HCT116 (cell line): ENCODE measurements at regions not wholly inside any gene's neighbourhood (a gene's known extent, or its start where the extent isn't known, plus 50 kb on each side); places are given as distances from the start of the nearest gene placed in this dataset.

Experiments used
- ATAC-seq: fragments of 200-7000 bp; cut with Tn5 transposase; 2 replicates; pipeline ENCODE4 v1.9.1; 2020; ENCODE audit warnings: mild to moderate bottlenecking, moderate library complexity
- BruUV-seq: library from RNA; stranded (reverse); fragments of 400-500 nt; replicated peaks from 2 replicates; lab custom pipeline; 2021; lab: Mats Ljungman, UMichigan
- CTCF ChIA-PET: fragments of 300-600 bp; sonication (Branson Sonifier 250); formaldehyde crosslinking; loops from one replicate; lab custom pipeline; 2021; ENCODE audit warnings: antibody characterized with exemption; lab: Charles Lee
- POLR2A ChIA-PET: fragments of 300-600, 350-600 bp; sonication (Branson Sonifier 250); formaldehyde crosslinking; loops from one replicate; lab custom pipeline; 2021; ENCODE audit warnings: antibody characterized with exemption; lab: Charles Lee
- RAD21 ChIA-PET, 2 experiments: fragments of 300-600 bp; sonication (Branson Sonifier 250); formaldehyde crosslinking; loops; one replicate each; lab custom pipeline; 2023; ENCODE audit warnings: low total read pairs in 2 of 2; ENCODE audit not compliant: uncharacterized antibody in 2 of 2, unreplicated experiment in 2 of 2, low non-redundant PET in 1 of 2; lab: Charles Lee
- DNase-seq: peaks from one replicate; pipeline ENCODE4 v3.0.0-alpha.2; 2010; ENCODE audit warnings: low read depth, low spot score
- H2AFZ ChIP-seq: fragments of 200-600 bp; shearing (Covaris generic), sonication (generic); 2 replicates; pipeline ENCODE4 v1.6.1; 2017; ENCODE audit warnings: low read depth, mixed run types, mixed read lengths, antibody characterized with exemption, low read length; ENCODE audit not compliant: poor library complexity, severe bottlenecking
- H3K27ac ChIP-seq: 2 replicates; pipeline ENCODE4 v1.5.1; 2012; ENCODE audit warnings: low read depth, low read length
- H3K27me3 ChIP-seq: fragments of 200-600 bp; sonication (generic); 2 replicates; pipeline ENCODE4 v1.6.1; 2016; ENCODE audit warnings: mixed run types, low read length, mixed read lengths; ENCODE audit not compliant: insufficient read depth
- H3K36me3 ChIP-seq, 2 experiments: fragments of 200-500 bp in 1 of 2; fragments of 200-600 bp in 1 of 2; sonication (Bioruptor generic) in 1 of 2; sonication (generic) in 1 of 2; 2 replicates each; pipeline versions ENCODE4 v1.5.1 to v1.6.1; 2014 to 2016; ENCODE audit warnings: low read length in 2 of 2, inconsistent platforms in 1 of 2, mixed read lengths in 1 of 2, mixed run types in 1 of 2; ENCODE audit not compliant: insufficient read depth in 2 of 2, control insufficient read depth in 1 of 2
- H3K4me1 ChIP-seq, 2 experiments: fragments of 200-600 bp in 1 of 2; sonication (generic) in 1 of 2; 2 replicates each; pipeline versions ENCODE4 v1.5.1 to v1.6.1; 2012 to 2017; ENCODE audit warnings: low read length in 2 of 2, inconsistent platforms in 1 of 2, mild to moderate bottlenecking in 1 of 2, mixed read lengths in 1 of 2, mixed run types in 1 of 2, moderate library complexity in 1 of 2; ENCODE audit not compliant: insufficient read depth in 2 of 2, control insufficient read depth in 1 of 2
- H3K4me2 ChIP-seq: fragments of 200-600 bp; sonication (generic); 2 replicates; pipeline ENCODE4 v1.6.1; 2017; ENCODE audit warnings: mixed run types, low read length, mixed read lengths
- H3K4me3 ChIP-seq, 2 experiments: fragments of 200-600 bp in 1 of 2; sonication (generic) in 1 of 2; replicated peaks in 1 of 2; 2 replicates each; pipeline ENCODE4 v1.5.1; 2011 to 2016; ENCODE audit warnings: low read length in 2 of 2, control low read depth in 1 of 2, low read depth in 1 of 2, mild to moderate bottlenecking in 1 of 2, mixed read lengths in 1 of 2, mixed run types in 1 of 2
- H3K79me2 ChIP-seq: fragments of 200-600 bp; sonication (generic); 2 replicates; pipeline ENCODE4 v1.6.1; 2017; ENCODE audit warnings: mild to moderate bottlenecking, mixed run types, low read length, moderate library complexity, mixed read lengths; ENCODE audit not compliant: insufficient read depth
- H3K9ac ChIP-seq: fragments of 200-600 bp; sonication (generic); 2 replicates; pipeline ENCODE4 v1.6.1; 2016; ENCODE audit warnings: low read length, mixed read lengths
- H3K9me2 ChIP-seq: fragments of 200-600 bp; sonication (generic), shearing (Covaris generic); 2 replicates; pipeline ENCODE4 v1.6.1; 2017; ENCODE audit warnings: mixed run types, mild to moderate bottlenecking, moderate library complexity; ENCODE audit not compliant: insufficient read depth
- H3K9me3 ChIP-seq, 2 experiments: fragments of 200-500 bp in 1 of 2; fragments of 200-600 bp in 1 of 2; sonication (Bioruptor generic) in 1 of 2; sonication (generic) in 1 of 2; 2 replicates each; pipeline ENCODE4 v1.6.1; 2014 to 2017; ENCODE audit warnings: low read length in 2 of 2, mixed read lengths in 2 of 2, inconsistent platforms in 1 of 2, low read depth in 1 of 2, mild to moderate bottlenecking in 1 of 2, mixed run types in 1 of 2, moderate library complexity in 1 of 2; ENCODE audit not compliant: control insufficient read depth in 1 of 2, insufficient read depth in 1 of 2
- H4K20me1 ChIP-seq: fragments of 200-600 bp; sonication (generic), shearing (Covaris generic); 2 replicates; pipeline ENCODE4 v1.6.1; 2017; ENCODE audit warnings: mixed run types, mild to moderate bottlenecking, moderate library complexity; ENCODE audit not compliant: insufficient read depth
- CBX3 ChIP-seq: IDR thresholded peaks from 2 replicates; pipeline ENCODE4 v1.6.1; 2012; ENCODE audit warnings: low read depth
- CEBPB ChIP-seq: IDR thresholded peaks from 2 replicates; pipeline ENCODE4 v1.6.1; 2012; ENCODE audit warnings: low read depth
- EGR1 ChIP-seq: IDR thresholded peaks from 2 replicates; pipeline ENCODE4 v1.6.1; 2012; ENCODE audit warnings: low read depth
- EZH2 ChIP-seq: fragments of 200-600 bp; sonication (generic); IDR thresholded peaks from 2 replicates; pipeline ENCODE4 v1.6.1; 2017; ENCODE audit warnings: antibody characterized with exemption, mixed run types
- JUND ChIP-seq: IDR thresholded peaks from 2 replicates; pipeline ENCODE4 v1.6.1; 2012
- REST ChIP-seq: IDR thresholded peaks from 2 replicates; pipeline ENCODE4 v1.6.1; 2012; ENCODE audit warnings: low read depth
- SIN3A ChIP-seq: IDR thresholded peaks from 2 replicates; pipeline ENCODE4 v1.6.1; 2012; ENCODE audit warnings: low read depth
- SP1 ChIP-seq: IDR thresholded peaks from 2 replicates; pipeline ENCODE4 v1.6.1; 2012; ENCODE audit warnings: low read depth
- SRF ChIP-seq: IDR thresholded peaks from 2 replicates; pipeline ENCODE4 v1.6.1; 2012; ENCODE audit warnings: low read depth
- TCF7L2 ChIP-seq: IDR thresholded peaks from 2 replicates; pipeline ENCODE4 v1.7.0; 2011; ENCODE audit warnings: borderline replicate concordance, inconsistent platforms; ENCODE audit not compliant: insufficient read depth, insufficient read length; ENCODE audit errors: extremely low read depth
- YY1 ChIP-seq: IDR thresholded peaks from 2 replicates; pipeline ENCODE4 v1.6.1; 2011; ENCODE audit warnings: low read length, low read depth, moderate library complexity, mild to moderate bottlenecking; ENCODE audit not compliant: insufficient replicate concordance; ENCODE audit errors: extremely low read depth
- ZFX ChIP-seq: fragments of 450-650 bp; IDR thresholded peaks from 2 replicates; pipeline ENCODE4 v1.6.1; 2017
- intact Hi-C: fragments of 100-400 bp; cut with micrococcal nuclease; formaldehyde crosslinking; loops from 2 replicates; pipeline ENCODE4 v1.10.0; 2022
- TF ChIP-seq, protein P1 (sequence below): IDR thresholded peaks from 2 replicates; pipeline ENCODE4 v1.6.1; 2012
- TF ChIP-seq, protein P2 (sequence below): IDR thresholded peaks from 2 replicates; pipeline ENCODE4 v1.6.1; 2012

GRCh38 chr3:792630-793029 lies 300.2 kb upstream of the CNTN6 start:
- no peaks in the 10 kb centered on the region; a peak in 1 of 4 replicates for H3K36me3 ChIP-seq
- ChIA-PET CTCF (no interaction called here), RAD21 (no interaction called here), POLR2A (no interaction called here)
- DNase-seq (no peak), ATAC-seq (no peak)
- H2AFZ ChIP-seq: no peak overlapping the region
- TF ChIP-seq ZFX (no peak), TCF7L2 (no peak), JUND (no peak), CBX3 (no peak), SIN3A (no peak), EZH2 (no peak), SRF (no peak), SP1 (no peak), CEBPB (no peak)
- TF ChIP-seq, protein P1, sequence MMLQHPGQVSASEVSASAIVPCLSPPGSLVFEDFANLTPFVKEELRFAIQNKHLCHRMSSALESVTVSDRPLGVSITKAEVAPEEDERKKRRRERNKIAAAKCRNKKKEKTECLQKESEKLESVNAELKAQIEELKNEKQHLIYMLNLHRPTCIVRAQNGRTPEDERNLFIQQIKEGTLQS: no peak
- H3K9me3 ChIP-seq: peaks cover 7 to 16% of the 10 kb centered on the region in 2 experiments; a peak in 2 of 4 replicates
- H3K27ac ChIP-seq: no peak overlapping the region
- no peaks in the 10 kb centered on the region for H4K20me1 ChIP-seq
- no TSS peak for BruUV-seq
- no peak overlapping the region for H3K9ac ChIP-seq
- no peaks in the 10 kb centered on the region for H3K79me2 ChIP-seq
- no peaks in the 10 kb centered on the region for H3K4me1 ChIP-seq
- H3K27me3 ChIP-seq: no peaks in the 10 kb centered on the region
- H3K4me2 ChIP-seq: no peak overlapping the region
- H3K4me3 ChIP-seq: no peak overlapping the region
- intact Hi-C loops: no loop called here
- H3K9me2 ChIP-seq: no peaks in the 10 kb centered on the region

- intact Hi-C loops: no loop called here
- peaks cover 5 to 19% of the 10 kb centered on the region in 2 experiments; a peak in 2 of 4 replicates for H3K9me3 ChIP-seq
- H3K36me3 ChIP-seq: no peaks in the 10 kb centered on the region
- H3K4me1 ChIP-seq: no peaks in the 10 kb centered on the region
- no peak overlapping the region for H3K27ac ChIP-seq
- no peak for TF ChIP-seq SP1
- TF ChIP-seq SIN3A: no peak
- no peak for TF ChIP-seq EGR1
- TF ChIP-seq, protein P2, sequence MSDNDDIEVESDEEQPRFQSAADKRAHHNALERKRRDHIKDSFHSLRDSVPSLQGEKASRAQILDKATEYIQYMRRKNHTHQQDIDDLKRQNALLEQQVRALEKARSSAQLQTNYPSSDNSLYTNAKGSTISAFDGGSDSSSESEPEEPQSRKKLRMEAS: no peak
- no peak for TF ChIP-seq TCF7L2
- no peak for TF ChIP-seq REST
- TF ChIP-seq ZFX: no peak
- TF ChIP-seq YY1: no peak
- H3K79me2 ChIP-seq: no peaks in the 10 kb centered on the region
- no peak overlapping the region for H3K4me3 ChIP-seq
- no peak for DNase-seq
- no peak overlapping the region for H2AFZ ChIP-seq
- RAD21 ChIA-PET: no interaction called here
- ATAC-seq: no peak
- H3K9ac ChIP-seq: no peak overlapping the region
- H3K4me2 ChIP-seq: no peak overlapping the region
- CTCF ChIA-PET: no interaction called here
- H3K9me2 ChIP-seq: no peaks in the 10 kb centered on the region
- BruUV-seq: no TSS peak
- H3K27me3 ChIP-seq: no peaks in the 10 kb centered on the region
- POLR2A ChIA-PET: no interaction called here
- H4K20me1 ChIP-seq: no peaks in the 10 kb centered on the region
Measured at GRCh38 chr3:804211-804610, 288.6 kb upstream of the CNTN6 start.
